ENCODE measurements at regions not wholly inside any gene's neighbourhood (a gene's known extent, or its start where the extent isn't known, plus 50 kb on each side); places are given as distances from the start of the nearest gene placed in this dataset.

- TF ChIP-seq CTCF (IDR thresholded peaks at IDR 0.05), result no peak
- TF ChIP-seq EP300 (IDR thresholded peaks at IDR 0.05), result no peak
- no peak for TF ChIP-seq POLR2A (IDR thresholded peaks at IDR 0.05)
Observed at GRCh38 chr5:152329207-152329606, 75.9 kb downstream of the NMUR2 start.

Measured in tibial nerve (tissue), 4 donors.